ENCODE measurements at regions not wholly inside any gene's neighbourhood (a gene's known extent, or its start where the extent isn't known, plus 50 kb on each side); places are given as distances from the start of the nearest gene placed in this dataset.
"Not testable (repeated sequence)": the region's sequence is repeated elsewhere in the genome, so short reads cannot be mapped to it uniquely, and the experiment has no call there.

- DNase-seq (ENCODE audit: low read depth), result no peak
- TF ChIP-seq CTCF (IDR thresholded peaks at IDR 0.05; ENCODE audit: control insufficient read depth, extremely low read depth, insufficient read depth), result no peak
- H3K4me3 ChIP-seq (ENCODE audit: low read depth, low read length), result no peak overlapping the region
Measured at GRCh38 chr11:42800041-42800440, 511.8 kb upstream of the API5 start.

- TF ChIP-seq CTCF (IDR thresholded peaks at IDR 0.05; ENCODE audit: control insufficient read depth, extremely low read depth, insufficient read depth), result no peak
- no peak for DNase-seq (ENCODE audit: low read depth)
- no peak overlapping the region for H3K4me3 ChIP-seq (ENCODE audit: low read depth, low read length)
Measured at GRCh38 chr11:42802201-42802899, 509.4 kb upstream of the API5 start.

- H3K4me3 ChIP-seq (ENCODE audit: low read depth, low read length), result no peak overlapping the region
- no peak for TF ChIP-seq CTCF (IDR thresholded peaks at IDR 0.05; ENCODE audit: control insufficient read depth, extremely low read depth, insufficient read depth)
- no peak for DNase-seq (ENCODE audit: low read depth)
Measured at GRCh38 chr11:42806191-42806590, 505.6 kb upstream of the API5 start.

- TF ChIP-seq CTCF (IDR thresholded peaks at IDR 0.05; ENCODE audit: control insufficient read depth, extremely low read depth, insufficient read depth), result no peak
- no peak for DNase-seq (ENCODE audit: low read depth)
- H3K4me3 ChIP-seq (ENCODE audit: low read depth, low read length), result no peak overlapping the region
Measured at GRCh38 chr11:42812361-42812760, 499.4 kb upstream of the API5 start.

- TF ChIP-seq CTCF (IDR thresholded peaks at IDR 0.05; ENCODE audit: control insufficient read depth, extremely low read depth, insufficient read depth), result no peak
- DNase-seq (ENCODE audit: low read depth), result no peak
- H3K4me3 ChIP-seq (ENCODE audit: low read depth, low read length), result no peak overlapping the region
Measured at GRCh38 chr11:42812960-42813359, 498.8 kb upstream of the API5 start.

- no peak for DNase-seq (ENCODE audit: low read depth)
- no peak overlapping the region for H3K4me3 ChIP-seq (ENCODE audit: low read depth, low read length)
- TF ChIP-seq CTCF (IDR thresholded peaks at IDR 0.05; ENCODE audit: control insufficient read depth, extremely low read depth, insufficient read depth), result no peak
Measured at GRCh38 chr11:42816471-42816870, 495.3 kb upstream of the API5 start.

- DNase-seq (ENCODE audit: low read depth), result no peak
- no peak for TF ChIP-seq CTCF (IDR thresholded peaks at IDR 0.05; ENCODE audit: control insufficient read depth, extremely low read depth, insufficient read depth)
- no peak overlapping the region for H3K4me3 ChIP-seq (ENCODE audit: low read depth, low read length)
Measured at GRCh38 chr11:42819126-42819525, 492.7 kb upstream of the API5 start.

- not testable (repeated sequence) for H3K4me3 ChIP-seq (ENCODE audit: low read depth, low read length); DNase-seq (ENCODE audit: low read depth)
Measured at GRCh38 chr11:42822188-42822587, 489.6 kb upstream of the API5 start.
